Right lobe of liver (tissue), 6 donors: ENCODE measurements at regions not wholly inside any gene's neighbourhood (a gene's known extent, or its start where the extent isn't known, plus 50 kb on each side); places are given as distances from the start of the nearest gene placed in this dataset.
A peak's percentile ranks its signal among the peaks of the same experiment; 100 is the strongest.
"Not testable (repeated sequence)": the region's sequence is repeated elsewhere in the genome, so short reads cannot be mapped to it uniquely, and the experiment has no call there.

Experiments
- ATAC-seq, 4 donors: fragments of 200-7000 bp; cut with Tn5 transposase; one replicate each; pipeline ENCODE4 v1.9.1; 2020; ENCODE audit warnings: mild to moderate bottlenecking in 4 of 4, moderate library complexity in 4 of 4
- DNase-seq, 3 donors: peaks; one replicate each; pipeline ENCODE4 v3.0.0-alpha.2; 2020
- H3K27ac ChIP-seq, 3 donors: fragments of 200-600 bp; one replicate each; pipeline ENCODE4 v1.8.0; 2022
- H3K27me3 ChIP-seq, 2 donors: fragments of 200-600 bp; one replicate each; pipeline ENCODE4 v1.8.0; 2022
- H3K36me3 ChIP-seq, 4 donors: fragments of 200-600 bp; sonication (generic) in 1 of 4; one replicate each; pipeline versions ENCODE4 v1.5.1 to v1.8.0; 2017 to 2022; ENCODE audit warnings: control low read depth in 1 of 4
- H3K4me1 ChIP-seq, 4 donors: fragments of 200-600 bp; sonication (generic) in 1 of 4; one replicate each; pipeline versions ENCODE4 v1.5.1 to v1.8.0; 2017 to 2022; ENCODE audit warnings: control low read depth in 1 of 4
- H3K4me3 ChIP-seq, 3 donors: fragments of 200-600 bp; one replicate each; pipeline ENCODE4 v1.8.0; 2022
- H3K9me3 ChIP-seq, 4 donors: fragments of 200-600 bp; sonication (generic) in 1 of 4; one replicate each; pipeline versions ENCODE4 v1.5.1 to v1.8.0; 2017 to 2022; ENCODE audit warnings: control low read depth in 1 of 4
- WGBS: methylation state at CpG from one replicate; pipeline ENCODE4 v1.1.6; 2018; ENCODE audit warnings: low coverage, low lambda C conversion rate; ENCODE audit not compliant: insufficient coverage; ENCODE audit errors: missing lambda C conversion rate; 5-methylcytosine and 5-hydroxymethylcytosine counted together
- intact Hi-C, 2 donors: fragments of 100-400 bp; cut with DNase I; formaldehyde crosslinking; loops; one replicate each; pipeline versions ENCODE4 v1.11.2 to v1.14.1; 2022
- donor health status: DM: no; HTN: yes; CAD: no.
- donor health status: DM: no; HTN: no; CAD: no.
- donor health status: DM: no; HTN: no; CAD: no.
- donor health status: DM: no; HTN: yes; CAD: no.
- donor health status: DM: no; HTN: yes; CAD: no.

DNA sequence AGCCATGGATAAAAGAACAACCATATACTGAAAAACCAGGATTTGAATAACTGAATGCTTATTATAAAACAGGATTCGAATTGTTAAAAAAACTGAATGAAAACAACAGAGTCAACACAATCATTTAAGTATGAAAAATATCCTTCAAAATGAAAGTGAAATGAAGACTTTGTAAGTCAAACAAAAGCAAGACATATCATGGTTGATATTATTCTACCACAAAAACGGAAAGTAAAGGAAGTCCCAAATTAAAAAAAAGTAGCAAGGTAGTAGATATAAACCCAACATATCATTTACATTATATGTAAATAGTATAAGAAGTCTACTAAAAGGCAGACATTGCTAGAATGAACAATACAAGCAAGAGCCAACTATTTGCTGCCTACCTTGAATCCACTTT lies 63.1 kb upstream of the POTEC start:
- intact Hi-C loops, H3K27ac ChIP-seq, ATAC-seq, H3K4me3 ChIP-seq, H3K27me3 ChIP-seq, H3K36me3 ChIP-seq, H3K9me3 ChIP-seq, H3K4me1 ChIP-seq, DNase-seq: not testable (repeated sequence)
- WGBS: 11% methylated on average over 2 of the region's 2 CpGs

DNA sequence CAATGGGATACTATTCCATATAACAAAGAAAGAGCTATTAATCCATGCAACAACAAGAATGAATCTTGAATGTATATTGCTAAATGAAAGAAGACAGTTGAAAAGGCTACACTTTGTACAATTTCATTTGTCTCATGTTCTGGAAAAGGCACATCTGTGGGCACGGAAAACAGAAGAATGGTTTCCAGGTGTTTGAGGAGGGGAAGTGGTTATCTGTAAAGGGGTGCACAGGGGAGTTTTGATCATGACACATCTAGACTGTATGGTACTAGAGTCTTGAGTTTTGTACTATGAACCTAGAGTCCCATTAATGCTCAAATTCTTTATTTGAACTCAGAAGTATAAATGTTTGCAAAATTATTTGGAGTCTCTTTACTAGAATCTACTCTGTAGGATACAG lies 64.0 kb upstream of the POTEC start:
- intact Hi-C loops, H3K36me3 ChIP-seq, DNase-seq, H3K27me3 ChIP-seq, H3K9me3 ChIP-seq, H3K4me3 ChIP-seq, ATAC-seq, H3K4me1 ChIP-seq, H3K27ac ChIP-seq: not testable (repeated sequence)
- WGBS: 0% methylated on average over 1 of the region's 1 CpG

DNA sequence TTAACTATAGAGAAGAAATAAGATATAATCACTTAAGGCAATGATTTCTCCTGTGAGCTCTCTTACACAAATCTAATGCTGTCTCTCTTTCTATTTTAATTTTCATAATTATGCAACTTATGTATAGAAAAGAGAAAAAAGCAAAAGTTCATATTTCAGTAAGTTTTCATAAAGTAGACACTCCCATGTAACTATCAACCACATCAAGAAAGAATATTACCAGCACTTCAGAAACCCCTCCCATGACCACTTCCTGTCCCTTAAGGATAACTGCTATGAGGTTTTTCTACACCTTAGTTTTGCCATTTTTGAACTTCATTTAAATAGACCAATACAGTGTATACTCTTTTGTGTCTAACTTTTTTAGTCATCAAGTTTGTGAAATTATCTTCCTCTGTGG lies 69.0 kb upstream of the POTEC start:
- H3K4me3 ChIP-seq, H3K9me3 ChIP-seq, H3K36me3 ChIP-seq, H3K27me3 ChIP-seq, DNase-seq, H3K27ac ChIP-seq, intact Hi-C loops, H3K4me1 ChIP-seq, ATAC-seq: not testable (repeated sequence)

DNA sequence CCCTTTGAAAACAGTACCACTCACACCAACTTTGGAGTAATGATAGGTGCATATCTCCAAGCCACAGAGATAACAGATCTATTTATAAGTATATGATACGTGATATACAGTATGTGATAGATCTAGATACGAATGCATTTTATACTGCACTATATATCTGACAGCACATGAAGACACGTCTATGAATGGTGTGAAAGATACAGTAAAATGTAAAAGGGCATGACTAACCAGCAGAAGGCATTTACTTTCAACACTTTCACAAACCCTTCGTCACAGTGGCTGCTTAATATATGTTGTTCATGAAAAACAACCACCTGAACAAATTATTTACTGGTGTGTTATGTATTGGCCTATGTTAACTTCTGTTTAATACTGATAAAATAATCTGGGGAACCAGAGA lies 71.1 kb upstream of the POTEC start:
- H3K27ac ChIP-seq, intact Hi-C loops, ATAC-seq, H3K4me1 ChIP-seq, DNase-seq, H3K9me3 ChIP-seq, H3K27me3 ChIP-seq, H3K4me3 ChIP-seq, H3K36me3 ChIP-seq: not testable (repeated sequence)
- 55% methylated on average over 3 of the region's 4 CpGs for WGBS

DNA sequence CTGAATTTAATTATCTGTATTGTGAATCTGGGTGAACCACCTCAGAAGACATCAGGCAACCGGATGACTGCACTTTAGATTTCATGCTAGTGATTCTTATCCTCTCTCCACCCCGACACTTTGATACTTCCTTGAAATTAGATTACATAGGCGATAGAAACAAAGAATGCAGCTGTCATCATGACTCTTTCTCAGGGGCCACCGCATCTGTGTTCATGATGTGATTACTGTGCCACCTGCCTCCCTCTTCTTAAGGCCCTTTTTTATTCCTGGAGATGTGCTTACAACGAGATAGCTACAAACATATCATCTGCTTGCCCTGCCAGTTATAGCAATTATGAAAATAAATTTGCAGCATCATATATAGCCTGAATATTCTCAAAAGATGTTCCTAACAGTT lies 83.9 kb upstream of the POTEC start:
- ATAC-seq, H3K4me1 ChIP-seq, DNase-seq, H3K27me3 ChIP-seq, intact Hi-C loops, H3K36me3 ChIP-seq, H3K4me3 ChIP-seq, H3K9me3 ChIP-seq, H3K27ac ChIP-seq: not testable (repeated sequence)
- WGBS: 43% methylated on average over 3 of the region's 5 CpGs

DNA sequence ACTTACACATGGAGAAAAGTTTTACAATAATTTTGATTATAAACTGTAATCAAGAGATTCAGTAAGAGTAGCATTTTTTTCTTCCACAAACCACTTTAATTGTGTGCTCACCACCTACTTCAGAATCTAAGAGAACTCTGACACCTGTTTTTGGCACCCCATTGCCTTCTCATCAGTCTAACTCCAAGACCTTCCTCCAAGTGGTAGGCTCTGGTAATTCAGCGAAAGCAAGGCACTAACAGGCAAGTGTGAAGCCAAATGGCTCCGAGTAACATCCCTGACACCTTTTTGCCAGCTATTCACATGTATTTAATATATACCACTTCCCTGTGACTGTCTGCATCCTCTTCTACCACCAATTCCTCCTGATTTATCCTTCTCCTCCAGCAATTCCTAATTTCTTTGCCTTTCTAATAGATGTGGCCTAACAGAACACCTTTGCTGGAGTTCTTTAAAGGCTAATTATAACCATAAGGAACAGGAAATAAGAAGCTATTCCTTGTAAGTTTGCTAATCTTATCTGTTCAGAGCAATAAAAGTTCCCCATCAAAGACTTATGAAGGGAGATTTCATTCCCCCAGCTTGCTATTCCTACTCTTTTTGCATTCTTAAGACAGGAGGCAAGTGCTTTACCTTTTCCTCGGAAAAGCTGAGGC lies 85.1 kb upstream of the POTEC start:
- H3K9me3 ChIP-seq, intact Hi-C loops, DNase-seq, H3K27ac ChIP-seq, H3K4me3 ChIP-seq, H3K36me3 ChIP-seq, ATAC-seq, H3K4me1 ChIP-seq, H3K27me3 ChIP-seq: not testable (repeated sequence)
- WGBS: 24% methylated on average over 3 of the region's 3 CpGs

DNA sequence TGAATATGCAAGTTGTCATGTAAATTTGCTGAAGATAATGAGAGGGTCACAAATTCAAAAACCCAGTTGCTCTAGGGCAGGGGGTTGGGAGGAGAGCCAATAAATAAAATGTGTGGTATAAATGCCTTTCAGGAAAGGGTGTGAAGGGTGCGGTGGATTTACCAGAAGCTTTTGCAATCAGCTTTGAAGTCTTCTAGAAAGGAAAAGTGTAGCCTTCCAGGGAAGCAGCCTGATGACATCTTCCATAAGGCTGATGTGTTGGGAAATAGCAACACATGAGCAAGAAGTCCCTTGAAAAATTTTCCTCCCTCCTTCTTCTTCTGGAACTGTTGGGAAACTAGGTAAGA lies 85.6 kb upstream of the POTEC start:
- H3K27ac ChIP-seq, H3K27me3 ChIP-seq, ATAC-seq, intact Hi-C loops, H3K4me3 ChIP-seq, H3K4me1 ChIP-seq, H3K9me3 ChIP-seq, DNase-seq, H3K36me3 ChIP-seq: not testable (repeated sequence)
- 50% methylated on average over 1 of the region's 1 CpG for WGBS

DNA sequence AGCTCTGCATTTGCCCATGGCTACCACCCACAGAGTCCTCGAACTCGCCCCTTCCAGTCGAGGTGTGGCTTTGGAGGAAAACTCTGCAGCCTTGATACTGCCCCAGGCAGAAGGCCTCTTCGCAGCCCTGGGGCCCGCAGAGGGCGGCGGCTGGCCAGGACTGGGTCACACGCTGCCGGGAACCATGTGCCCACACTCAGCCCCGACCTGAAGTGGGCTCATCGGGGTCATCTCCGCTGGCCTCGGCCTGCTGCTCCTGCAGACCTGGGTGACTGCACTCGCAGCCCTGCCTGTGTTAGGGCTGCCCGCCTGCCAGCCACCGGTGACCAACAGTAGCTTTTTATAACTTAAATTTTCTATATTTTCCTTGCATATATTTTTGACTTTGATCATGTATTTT lies 89.6 kb upstream of the POTEC start:
- intact Hi-C loops, H3K27ac ChIP-seq, H3K4me1 ChIP-seq, H3K27me3 ChIP-seq, DNase-seq, H3K4me3 ChIP-seq, H3K36me3 ChIP-seq, H3K9me3 ChIP-seq: not testable (repeated sequence)
- ATAC-seq: peak in 1 of 4 donors; percentile 30
- WGBS: 79% methylated on average over 11 of the region's 16 CpGs

DNA sequence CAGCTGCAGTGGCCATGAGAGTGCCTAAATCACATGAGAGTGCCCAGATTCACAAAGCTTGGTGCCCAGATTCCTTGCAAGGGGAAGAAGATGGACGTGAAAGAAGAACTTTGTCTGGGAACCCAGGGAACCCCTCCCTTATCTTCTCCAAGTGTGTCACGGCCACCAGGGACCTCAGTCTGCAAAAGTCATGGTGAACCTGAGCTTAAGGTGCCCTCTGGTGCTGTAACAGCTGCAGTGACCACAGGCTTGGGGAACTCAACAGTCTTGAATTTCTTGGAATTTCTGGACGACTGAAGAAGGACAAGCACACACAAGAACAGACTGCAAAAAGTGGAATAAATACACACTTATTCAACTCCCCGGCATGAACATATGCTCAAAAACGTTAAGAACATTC lies 94.6 kb upstream of the POTEC start:
- intact Hi-C loops, H3K4me1 ChIP-seq, DNase-seq, ATAC-seq, H3K9me3 ChIP-seq, H3K36me3 ChIP-seq, H3K27me3 ChIP-seq, H3K4me3 ChIP-seq, H3K27ac ChIP-seq: not testable (repeated sequence)
- WGBS: 20% methylated on average over 4 of the region's 5 CpGs

DNA sequence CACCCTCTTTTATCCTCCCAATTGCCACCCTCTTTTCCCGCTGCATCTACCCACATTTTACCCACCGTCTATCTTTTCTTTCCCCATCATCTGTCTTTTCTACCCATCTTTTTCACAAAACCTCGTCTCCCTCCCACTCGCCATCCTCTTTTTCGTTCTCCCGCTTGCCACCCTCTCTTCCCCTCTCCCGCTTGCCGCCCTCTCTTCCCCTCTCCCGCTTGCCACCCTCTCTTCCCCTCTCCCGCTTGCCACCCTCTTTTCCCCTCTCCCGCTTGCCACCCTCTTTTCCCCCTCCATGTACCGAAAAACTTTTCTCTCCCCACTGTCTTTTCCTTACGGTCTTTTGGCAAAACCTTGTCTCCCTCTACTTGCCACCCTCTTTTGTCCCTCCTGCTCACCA lies 97.7 kb upstream of the POTEC start:
- H3K4me3 ChIP-seq, H3K27ac ChIP-seq, H3K27me3 ChIP-seq, H3K4me1 ChIP-seq, intact Hi-C loops, H3K9me3 ChIP-seq, H3K36me3 ChIP-seq: not testable (repeated sequence)
- 60% methylated on average over 10 of the region's 13 CpGs for WGBS
- peak in 1 of 4 donors; percentile 28 for ATAC-seq
- DNase-seq: peak in 1 of 3 donors; percentile 53

DNA sequence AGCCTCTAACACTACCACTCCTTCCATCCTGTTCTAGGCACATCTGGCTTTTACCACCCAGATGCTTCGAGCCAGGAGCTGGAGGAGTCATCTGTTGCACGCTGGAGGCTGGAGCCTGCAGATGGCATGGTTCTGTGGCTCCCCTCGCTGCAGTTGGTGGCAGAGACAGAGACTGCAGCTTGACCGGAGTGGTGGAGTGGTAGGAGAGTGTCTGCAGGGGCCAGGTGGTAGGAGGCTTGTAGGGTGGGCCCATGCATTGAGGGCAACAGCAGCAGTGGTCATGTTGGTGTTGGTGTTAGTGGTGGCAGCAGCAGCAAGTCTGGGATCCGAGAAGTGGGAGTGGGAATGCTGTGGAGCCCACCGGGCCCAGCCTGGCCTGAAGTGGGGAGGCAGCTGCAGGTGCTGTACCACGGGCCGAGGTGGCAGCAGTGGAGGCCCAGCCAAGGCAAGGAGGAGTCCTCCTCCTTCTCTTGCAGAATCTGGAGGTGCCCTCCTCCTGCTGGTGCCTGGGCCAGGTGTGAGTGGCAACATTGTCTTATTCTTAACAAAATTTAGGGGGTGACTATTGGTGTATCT lies 100.4 kb upstream of the POTEC start:
- H3K27ac ChIP-seq, H3K4me1 ChIP-seq, intact Hi-C loops, H3K9me3 ChIP-seq, H3K4me3 ChIP-seq, H3K36me3 ChIP-seq, DNase-seq, H3K27me3 ChIP-seq: not testable (repeated sequence)
- peak in 1 of 4 donors; percentile 39 for ATAC-seq
- WGBS: 63% methylated on average over 5 of the region's 8 CpGs

DNA sequence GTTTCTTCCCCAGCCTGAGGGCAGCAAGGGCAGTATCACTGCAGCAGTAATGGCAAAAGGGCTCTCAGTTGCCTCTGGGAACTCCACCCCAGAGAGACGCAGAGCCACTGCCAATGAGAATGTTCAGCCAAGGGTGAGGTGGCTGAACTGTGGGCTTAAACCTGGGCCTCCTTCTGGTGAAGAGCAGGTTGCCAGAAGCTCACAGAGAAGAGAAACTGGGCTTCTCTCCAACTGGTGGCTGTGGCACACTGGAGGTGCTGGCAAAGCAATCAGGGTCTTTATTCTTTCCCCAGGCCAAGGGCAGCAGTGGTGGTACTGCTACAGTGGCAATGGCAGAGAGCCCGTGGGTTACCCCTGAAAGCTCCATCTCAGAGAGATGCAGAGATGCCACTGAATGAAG lies 54.9 kb upstream of the ANKRD30B start:
- H3K4me1 ChIP-seq, H3K27me3 ChIP-seq, H3K27ac ChIP-seq, intact Hi-C loops, H3K36me3 ChIP-seq, H3K4me3 ChIP-seq, ATAC-seq, DNase-seq, H3K9me3 ChIP-seq: not testable (repeated sequence)
- 0% methylated on average over 1 of the region's 2 CpGs for WGBS
